Activated CD4-positive, alpha-beta T cell treated with anti-CD3 and anti-CD28 coated beads for 1 hour (primary cell): ENCODE measurements at regions not wholly inside any gene's neighbourhood (a gene's known extent, or its start where the extent isn't known, plus 50 kb on each side); places are given as distances from the start of the nearest gene placed in this dataset.

ENCODE experiments used
- DNase-seq: peaks from one replicate; pipeline ENCODE4 v3.0.0-alpha.2; 2020

DNA sequence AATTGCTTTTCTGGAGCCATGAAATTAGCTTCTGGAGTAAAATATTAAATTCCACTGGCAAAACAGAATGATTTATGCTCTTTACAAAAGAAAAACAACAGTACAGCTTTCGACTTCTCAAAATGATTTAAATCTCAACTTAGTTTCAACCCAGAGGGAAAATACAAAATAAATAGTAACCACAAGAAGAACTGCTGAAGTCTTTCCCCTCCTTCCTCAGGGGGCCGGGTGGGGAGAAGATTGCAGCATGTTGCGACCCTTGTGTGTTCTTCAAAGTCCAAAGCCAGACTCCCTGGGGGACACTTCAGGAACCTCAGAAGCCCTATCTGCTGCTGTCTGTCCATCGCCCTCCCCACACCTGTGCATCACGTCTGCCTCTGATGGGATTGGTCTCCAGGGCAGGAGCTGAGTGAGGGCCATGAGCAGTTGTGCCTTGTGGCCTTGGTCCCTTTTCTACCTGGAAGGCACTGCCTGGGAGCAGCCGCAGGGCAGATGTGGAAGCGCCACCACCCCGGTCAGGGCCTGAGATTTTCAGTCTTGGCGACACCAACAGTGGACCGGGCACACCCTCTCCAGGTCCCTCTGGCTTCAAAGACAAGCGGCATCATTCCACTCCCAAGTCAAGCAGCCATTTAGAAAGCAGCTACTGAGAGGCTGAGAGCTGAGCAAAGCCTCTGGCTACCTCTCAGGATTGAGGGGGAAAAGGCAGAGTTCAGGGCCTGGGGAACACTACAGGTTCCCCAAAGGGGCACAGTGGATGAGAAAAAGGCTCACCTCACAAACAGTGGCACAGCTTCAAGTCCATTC, 210.1 kb upstream of the RAB6C start:
- DNase-seq = no peak

DNA sequence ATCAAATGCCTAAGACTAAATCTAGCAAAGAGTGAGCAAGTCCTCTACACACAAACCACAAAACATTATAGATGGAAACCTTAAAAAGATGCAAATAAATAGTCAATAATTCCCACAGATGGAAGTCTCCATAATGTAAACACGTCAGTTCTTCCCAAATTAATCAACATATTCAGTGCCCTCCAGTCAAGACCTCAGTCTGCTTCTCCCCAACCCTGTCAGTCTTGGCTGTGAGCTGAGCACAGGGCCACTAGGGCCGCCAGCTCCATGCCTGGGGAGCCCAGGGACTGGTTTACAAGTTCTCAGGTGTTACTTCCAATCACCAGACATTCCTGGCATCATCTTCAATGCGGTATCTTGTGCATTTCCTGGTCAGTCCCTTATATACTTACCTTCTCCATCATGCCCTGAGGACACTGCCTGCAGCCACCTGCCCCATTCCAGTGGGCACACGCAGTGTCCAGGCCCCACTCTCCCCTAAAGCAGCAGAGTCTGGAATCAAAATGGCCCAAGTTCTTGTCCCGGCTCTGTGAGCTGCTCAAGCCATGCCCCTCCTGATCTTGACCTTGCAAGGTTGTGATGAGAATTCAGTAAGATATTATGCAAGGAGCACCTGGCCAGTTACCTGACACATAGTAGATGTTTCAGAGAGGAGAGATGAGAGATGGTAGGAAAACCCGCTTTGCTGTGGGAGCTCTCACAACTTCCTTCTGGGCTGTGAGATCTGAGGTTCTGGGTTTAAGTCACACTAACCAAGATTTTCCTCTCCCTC, 207.9 kb upstream of the RAB6C start:
- DNase-seq = no peak

DNA sequence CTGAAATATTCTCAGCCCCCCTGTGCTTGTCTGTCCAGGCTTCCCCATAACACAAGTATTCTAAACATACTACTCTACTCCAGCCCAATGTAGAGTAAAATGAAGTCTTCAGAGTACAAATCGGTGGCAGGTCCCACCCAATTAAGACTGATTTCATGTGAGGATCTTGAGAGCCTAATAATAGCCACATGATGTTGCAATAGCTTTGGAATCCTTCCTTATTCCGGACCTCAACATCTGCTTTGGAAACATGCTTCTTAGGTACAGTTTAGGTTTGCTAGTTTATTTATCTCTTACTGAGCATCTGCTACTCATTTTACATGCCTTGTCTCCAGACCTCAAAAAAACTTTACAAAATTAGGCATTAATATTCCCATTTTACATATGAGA, 207.3 kb upstream of the RAB6C start:
- DNase-seq = no peak

DNA sequence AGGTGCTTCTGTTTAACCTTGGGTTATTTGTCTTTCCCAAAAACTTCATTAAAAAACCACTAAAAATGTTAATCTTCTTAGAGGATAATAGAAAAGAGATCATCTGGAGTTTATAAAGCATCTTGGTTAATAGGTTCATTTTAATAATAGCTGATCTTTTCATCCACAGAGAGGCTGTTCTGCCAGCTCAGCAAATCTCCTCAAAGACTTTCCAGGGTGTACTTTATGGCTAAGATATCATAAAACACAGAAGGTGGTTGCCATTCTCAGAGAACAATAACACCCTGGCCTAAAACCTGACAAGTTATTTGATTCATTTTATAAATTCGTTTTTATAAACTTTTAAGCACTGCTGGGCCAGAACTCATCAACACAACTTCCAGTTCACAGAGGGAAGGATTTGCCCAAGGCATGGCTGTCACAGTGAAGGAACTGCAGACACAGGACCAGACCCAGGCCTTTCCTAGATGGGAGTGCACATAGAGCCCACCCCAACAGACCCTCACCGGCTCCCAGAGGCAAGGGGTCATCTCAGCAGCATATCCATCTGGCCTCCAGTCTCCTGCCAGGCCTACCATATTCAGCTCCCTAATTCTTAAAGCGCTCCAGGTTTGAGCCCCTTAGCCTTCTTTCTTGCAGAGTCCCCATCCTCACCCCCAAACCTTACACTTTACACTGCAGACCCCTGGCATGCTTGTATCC, 203.4 kb upstream of the RAB6C start:
- DNase-seq = no peak

DNA sequence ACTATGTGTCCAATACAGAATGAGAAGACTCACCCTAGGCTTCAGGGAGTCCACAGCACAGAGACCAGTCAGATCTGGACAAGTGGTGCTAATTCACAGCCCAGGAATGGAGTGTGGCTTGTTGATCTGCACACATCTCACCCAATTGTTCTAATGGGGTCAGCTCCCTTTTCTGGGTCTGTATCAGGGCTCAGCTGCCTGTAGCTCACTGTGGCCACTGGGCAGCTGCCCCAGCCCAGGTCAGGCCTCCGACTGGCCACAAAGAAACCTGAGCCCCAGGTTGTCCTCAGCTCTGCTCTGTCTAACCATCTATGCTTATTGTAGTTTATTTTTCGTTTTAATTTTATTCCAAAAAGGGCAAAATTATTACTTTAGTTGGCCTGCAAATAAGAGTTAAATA, 202.3 kb upstream of the RAB6C start:
- no peak for DNase-seq

DNA sequence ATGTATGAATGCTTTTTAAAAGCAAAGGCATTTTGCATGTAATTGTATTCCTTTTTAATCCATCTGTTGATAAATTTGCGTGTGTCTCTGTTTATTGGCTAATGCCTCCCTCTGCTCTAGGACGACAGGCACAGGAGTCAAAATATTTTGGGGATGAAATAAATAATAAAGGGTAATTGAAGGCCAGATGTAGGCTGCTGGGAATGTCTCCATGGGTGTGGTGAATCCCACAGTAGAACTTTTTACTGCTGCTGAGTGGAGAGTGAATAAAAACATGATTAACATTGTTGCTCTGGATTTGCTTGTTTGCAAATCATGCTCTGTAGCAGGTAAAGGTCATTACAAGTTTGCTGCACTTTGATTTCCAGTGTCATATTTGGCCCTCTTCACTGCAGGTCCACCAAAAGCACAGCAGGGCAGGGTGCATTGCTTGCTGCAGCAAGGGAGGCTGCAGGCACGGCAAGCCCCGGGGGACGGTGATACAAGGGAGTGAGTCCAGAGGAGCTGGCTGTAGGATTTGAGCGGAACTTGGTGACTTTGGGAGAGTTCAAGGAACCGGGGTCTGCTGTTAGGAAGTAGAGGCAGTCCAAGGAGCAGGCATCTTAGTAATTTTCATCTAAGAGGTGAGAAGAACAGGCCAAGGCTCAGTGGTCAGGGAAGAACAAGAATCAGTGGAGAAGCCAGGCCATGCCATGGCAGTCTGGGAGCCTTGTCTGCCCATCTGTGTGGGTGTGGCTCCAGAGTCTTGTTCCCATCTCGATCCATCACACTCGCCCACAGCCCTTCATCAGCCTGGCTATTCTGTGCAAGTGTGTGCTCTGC, 201.5 kb upstream of the RAB6C start:
- no peak for DNase-seq

DNA sequence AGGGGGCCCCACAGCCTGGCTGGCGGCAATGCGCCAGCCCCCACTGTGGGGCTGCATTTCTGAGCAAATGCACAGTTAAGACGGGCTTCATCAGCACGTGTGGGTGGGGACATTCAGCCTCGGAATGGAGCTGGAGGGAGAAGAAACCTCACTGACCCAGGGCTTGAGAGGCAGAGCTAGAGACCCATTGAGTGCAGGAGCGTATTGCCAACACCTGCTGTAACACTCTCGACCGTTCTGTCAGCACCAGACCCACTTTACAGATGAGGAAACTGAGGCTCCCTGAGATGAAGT, 200.9 kb upstream of the RAB6C start:
- DNase-seq = no peak

DNA sequence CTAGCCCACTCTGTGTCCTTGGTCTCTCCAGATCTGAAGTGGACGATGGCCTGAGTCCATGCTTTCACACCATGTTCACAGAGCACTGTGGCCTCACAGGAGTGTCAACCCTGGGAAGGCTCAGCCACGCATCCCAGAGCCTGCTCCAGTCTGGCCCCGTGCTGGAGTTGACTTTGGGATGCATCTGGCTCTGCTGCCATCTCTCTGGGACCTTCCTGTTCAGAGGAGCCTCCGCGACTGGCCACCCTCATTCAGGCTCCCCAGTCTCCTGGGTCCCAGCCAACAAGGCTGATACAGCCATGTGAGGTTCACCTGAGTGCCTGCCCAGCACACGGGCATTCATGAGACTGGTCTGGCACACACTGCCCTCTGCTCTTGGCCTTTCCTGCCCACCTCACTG, 199.7 kb upstream of the RAB6C start:
- no peak for DNase-seq

DNA sequence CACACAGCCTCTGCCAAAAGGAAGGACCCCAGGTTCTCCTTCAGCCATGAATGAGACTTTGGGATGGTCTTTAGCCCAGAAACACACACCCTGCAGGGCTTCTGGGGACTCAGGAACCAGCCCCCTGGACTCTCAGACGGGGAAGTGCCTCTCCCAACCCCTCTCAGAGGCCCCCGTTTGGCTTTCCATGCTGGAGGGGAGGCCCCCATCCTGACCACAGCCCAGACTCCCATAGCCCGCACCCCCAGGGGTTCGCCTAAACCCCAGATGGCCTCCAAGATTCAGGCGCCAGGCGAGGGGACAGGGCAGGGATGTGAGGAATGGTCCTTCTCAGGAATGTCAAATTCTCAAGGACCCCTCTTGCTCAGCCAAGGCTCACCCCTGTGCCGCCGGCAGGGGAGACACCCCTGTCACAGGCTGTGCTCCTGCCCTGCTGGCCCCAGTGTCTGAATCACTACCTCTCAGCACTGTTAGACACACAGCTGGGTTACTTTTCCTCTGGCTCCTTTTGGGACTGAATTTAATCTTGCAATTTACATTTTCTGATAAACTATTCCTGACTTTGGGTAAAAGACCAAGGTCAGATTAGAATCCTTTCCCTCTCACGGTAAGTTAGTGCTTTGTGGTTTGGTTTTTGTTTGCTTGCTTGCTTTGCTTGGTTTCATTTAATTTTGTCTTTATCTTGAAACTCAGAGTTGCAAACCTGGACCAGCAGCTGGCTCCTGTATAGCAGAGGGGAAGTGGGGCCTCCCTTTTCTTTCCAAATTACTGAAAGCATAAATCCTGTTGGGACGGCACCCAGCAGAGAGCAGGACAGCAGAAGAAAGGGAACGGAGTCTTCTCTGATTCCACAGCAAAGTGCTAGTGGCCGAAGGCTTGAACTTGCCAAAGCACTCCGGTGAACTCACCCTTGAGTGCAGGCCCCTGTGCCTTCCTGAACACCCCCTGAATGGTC, 198.9 kb upstream of the RAB6C start:
- DNase-seq = no peak

DNA sequence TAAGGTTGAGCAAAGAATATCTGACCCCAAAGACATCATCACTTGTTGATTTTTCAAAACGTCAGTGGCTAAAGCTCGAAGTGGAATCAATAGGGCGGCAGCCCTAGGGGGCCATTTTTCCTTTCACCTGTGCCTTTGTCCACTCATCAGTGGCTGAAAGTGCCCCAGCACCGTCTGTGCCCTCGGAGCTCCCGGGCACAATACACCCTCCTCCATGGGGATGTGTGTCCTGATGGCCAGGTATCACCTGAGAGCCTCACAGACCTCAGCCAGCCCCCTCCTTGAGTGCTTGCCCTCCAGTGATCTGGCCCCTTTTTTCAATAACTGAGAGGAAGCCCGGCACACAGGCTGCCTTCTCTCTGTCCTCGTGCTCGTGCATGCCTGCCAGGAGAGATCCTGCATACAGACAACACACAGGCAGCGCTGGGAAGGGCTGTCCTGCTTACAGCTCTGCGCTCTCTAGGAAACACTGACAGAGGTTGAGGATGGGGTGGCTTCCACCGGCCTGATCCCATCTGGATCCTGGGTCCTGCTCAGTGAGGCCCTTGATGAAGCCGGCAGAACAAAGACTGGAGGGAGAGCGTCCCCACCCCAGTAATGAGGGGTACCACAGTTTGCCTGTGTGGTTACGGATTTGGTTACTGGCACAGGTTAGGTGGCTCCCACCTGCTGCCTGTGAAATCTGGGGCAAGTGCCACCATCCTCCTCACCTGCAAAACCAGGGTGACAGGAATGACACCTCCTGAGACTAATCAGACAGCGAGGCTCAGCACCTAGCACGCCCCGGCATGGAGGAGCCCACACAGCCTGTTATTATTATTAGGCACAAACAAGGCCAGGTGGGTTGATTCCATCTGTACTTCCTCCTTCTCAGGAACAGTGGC, 197.5 kb upstream of the RAB6C start:
- DNase-seq = no peak

DNA sequence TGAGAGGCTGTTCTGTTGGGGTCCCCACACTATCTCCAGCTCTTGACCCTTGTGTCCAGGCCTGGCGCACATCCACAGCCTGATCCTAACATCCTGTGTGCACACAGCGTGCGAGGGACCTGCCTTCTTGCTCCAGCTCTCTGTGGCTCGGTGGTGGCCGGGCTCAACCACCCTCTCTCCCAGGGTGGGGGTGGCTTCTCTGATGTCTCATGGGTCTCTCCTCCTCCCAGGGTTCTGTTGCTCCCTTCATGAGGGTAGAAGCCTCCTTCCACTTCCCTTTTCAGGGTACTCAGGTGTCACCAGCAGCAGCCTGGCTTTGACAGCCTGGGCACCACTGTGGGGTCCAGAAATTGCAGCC, 196.9 kb upstream of the RAB6C start:
- no peak for DNase-seq

DNA sequence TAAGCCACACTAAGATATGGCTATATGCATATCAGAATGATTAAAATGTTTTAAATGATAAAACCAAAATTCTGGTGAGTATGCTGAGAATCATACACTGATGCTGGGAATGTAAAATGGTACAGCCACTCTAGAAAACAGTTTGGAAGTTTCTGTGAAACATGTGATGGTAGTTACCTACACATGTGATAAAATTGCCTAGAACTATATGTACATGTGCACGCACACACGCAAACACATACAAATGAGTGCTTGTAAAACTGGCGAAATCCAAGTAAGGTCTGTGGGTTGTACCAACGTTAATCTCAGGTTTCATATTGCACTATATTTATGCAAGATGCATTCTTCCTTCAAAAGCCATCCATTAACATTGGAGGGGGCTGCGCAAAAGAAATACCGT, 195.0 kb upstream of the RAB6C start:
- DNase-seq = no peak

DNA sequence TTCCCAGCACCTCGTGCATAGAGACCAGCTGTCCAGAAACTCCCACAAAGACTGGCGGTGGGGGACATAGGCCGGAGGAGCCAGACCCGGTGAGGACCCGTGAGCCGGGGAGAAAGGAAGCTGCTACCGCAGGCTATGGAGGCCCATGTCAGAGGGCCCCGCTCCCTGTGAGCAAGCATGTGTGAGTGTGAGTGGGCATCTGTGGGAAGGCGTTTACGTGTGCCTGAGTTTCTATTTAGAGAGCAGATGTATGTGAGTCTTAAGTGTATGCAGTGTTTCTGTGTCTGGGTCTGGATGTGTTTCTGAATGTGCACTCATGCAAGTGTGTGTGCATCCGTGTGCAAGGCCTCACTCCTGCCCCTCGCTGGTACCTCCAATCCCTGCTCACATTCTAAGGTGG, 187.8 kb upstream of the RAB6C start:
- DNase-seq = no peak

DNA sequence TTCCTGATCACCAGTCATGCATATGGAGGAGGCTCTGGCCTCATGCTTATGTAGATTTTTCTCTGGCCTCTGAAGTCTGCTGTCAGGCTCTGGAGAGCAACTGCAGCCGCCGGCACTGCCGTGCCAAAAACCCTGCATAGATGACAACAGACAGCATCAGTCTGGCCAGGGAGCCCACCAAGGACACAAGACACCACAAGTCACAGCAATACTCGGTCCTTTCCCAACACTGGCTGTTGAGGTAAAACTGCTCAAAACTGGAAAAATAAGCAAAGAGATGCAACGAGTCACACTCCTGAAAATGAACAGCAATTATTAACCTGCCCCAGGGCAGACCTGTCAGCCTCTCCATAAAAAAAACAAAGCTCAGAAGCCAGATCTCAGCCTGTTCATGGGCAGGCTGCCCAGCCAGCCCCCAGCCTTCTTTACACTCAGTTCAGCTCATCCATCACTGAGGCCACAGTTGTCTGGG, 186.0 kb upstream of the RAB6C start:
- no peak for DNase-seq

DNA sequence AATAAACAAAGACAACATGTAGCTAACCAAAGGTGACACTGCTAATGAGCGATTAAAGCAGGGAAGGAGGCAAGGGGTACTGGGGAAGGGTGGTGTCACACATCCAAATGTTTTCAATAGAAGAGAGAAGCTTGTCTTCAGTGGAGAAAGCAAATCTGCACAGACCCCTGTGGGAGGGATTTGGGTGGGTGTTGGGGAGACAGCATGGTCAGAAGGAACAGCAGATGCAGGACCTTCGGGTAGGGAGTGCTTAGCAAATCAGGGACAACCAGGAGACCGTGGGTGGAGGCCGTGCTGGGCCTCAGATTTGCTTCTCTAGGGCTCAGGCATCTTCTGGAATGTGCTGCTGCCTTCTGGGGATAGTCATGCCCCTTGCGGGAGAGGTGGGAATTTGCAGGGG, 185.3 kb upstream of the RAB6C start:
- DNase-seq = no peak

DNA sequence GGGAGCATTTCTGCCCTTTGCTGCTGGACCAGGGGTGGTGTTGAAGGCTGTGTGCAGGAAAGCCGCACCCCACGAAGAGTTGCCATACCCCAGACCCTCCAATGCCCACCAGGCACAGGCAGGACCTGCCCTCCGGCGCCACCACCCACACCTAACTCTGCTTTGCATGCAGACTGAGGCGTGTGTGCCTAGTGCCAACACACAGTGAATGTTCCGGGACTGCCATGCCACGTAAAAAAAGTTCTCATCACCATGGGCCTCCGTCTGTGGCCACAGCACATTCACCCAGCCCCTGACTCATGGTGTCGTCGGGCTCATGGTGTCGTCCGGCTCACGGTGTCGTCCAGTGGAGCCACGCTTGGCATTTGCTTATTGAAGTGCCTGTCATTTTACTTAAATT, 184.9 kb upstream of the RAB6C start:
- DNase-seq = no peak

DNA sequence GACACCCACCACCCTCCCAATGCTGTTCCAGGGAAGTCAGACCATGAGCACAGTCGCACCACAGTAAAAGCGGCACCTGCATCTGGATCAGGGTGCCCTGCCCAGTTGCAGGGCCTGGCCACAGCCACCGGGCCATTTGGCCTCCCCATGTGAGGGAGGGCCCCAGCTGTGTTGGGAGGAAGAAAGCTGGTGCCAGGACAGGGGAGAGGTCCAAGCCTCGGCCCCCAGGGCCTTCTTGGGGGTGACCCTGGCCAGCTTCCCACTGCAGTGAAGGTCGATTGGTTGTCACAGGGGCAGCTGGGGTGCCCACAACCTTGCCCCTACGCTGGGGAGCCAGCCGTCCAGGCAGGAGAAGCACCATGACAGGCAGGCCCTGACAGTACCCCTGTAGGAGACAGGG, 183.2 kb upstream of the RAB6C start:
- no peak for DNase-seq

DNA sequence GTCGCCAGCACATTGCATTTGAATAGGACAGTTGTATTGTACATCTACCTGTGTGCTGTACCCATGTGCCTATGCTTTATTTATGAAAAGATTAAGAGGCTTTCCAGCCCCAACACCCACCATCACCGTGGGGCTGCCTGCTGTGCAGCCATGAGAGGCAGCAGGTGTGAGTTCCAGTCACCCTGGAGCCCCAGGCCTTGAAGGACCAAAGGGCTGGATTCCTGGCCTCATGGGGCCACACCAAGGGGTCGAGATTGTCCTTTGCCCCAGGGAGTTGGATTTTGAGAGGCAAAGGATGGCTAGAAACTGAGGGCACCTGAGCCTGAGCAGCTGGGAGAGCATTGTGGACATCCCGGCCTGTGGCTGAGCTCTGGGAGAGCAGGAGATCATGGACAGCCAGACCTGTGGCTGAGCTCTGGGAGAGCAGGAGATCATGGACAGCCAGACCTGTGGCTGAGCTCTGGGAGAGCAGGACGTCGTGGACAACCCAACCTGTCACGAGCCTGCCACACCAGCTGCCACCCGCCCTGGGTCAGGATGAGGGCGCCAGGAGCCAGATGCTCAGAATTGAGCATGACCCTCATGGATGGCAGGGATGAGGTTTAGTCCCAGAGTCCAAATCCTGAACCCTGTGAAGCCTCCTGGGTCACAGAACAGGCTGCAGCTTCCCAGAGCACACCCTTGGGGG, 182.5 kb upstream of the RAB6C start:
- no peak for DNase-seq

DNA sequence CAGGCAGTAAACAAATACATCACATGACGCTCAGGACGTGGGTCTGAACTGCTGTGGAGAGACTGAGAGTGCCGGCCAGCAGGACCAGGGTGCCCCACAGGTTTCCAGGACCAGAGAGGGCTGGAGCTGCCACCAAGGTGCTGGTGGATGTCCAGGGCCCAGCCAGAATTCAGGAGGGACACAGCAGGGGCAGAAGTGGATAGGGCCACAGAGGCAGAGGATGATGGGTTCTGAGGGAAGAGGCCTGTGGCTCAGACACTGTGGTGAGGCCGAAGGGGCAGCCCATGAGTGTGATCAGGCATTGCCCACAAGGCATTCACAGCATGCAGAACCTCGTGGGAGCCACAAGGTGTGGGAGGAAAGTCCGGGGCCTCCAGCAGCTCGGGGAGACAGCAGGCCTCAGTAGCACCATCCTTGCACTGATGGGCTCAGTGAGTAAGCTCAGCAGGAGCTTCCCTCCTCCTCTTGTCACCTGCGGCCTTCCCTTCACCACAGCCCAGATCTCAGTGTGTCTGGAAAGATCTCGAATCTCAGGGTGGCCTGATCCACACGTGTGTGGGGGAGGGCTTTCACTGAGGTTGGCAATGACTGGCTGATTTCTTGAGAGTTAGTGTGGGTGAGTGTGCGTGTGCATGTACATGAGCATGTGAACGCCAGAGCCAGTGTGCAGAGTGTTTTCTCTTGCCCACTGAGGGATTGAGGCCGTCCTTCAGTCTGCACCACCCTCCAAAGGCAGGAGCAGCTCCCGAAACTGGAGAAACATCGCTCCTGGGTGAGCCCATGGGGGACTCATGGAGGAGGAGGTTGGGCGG, 181.8 kb upstream of the RAB6C start:
- DNase-seq = no peak

DNA sequence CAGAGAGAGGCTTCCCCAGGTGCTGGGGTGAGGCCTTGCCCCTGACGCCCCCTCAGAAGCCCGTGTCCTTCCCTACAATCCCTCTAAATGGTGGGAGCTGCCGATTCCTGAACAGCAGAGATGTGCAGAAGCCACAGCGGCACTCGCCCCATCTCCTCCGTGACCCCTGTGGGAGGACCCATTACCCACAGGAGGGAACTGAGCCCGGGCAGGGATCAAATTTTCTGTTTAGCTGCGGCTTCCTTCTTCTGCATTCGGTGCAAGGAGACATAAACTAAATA, 181.2 kb upstream of the RAB6C start:
- DNase-seq = no peak
